ENCODE measurements at regions not wholly inside any gene's neighbourhood (a gene's known extent, or its start where the extent isn't known, plus 50 kb on each side); places are given as distances from the start of the nearest gene placed in this dataset.
"Not testable (repeated sequence)": the region's sequence is repeated elsewhere in the genome, so short reads cannot be mapped to it uniquely, and the experiment has no call there.

DNA sequence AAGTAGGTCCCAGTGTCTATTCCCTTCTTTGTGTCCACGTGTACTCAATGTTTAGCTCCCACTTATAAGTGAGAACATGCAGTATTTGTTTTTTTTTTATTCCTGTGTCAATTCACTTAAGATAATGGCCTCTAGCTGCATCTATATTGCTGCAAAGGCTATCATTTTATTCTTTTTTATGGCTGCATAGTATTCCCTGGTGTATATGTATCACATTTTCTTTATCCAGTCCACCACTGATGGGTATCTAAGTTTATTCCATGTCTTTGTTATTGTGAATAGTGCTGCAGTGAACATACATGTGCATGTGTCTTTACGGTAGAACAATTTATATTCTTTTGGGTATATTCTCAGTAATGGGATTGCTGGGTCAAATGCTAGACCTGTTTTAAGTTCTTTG, 329.4 kb downstream of the MEX3B start:
- DNase-seq (ENCODE audit: low read depth, low spot score); H3K4me1 ChIP-seq (ENCODE audit: control insufficient read depth, insufficient read depth, low read length); H3K9me3 ChIP-seq (ENCODE audit: control insufficient read depth, insufficient read depth, low read depth, low read length); H3K27me3 ChIP-seq (ENCODE audit: control insufficient read depth, insufficient read depth, low read length); in situ Hi-C loops (cut with HindIII; ENCODE audit: low pct_unique_long_range_greater_than_20kb, low sequenced_read_pairs); ATAC-seq; H3K36me3 ChIP-seq (ENCODE audit: control insufficient read depth, insufficient read depth, low read length); BruUV-seq (replicated peaks); POLR2A ChIA-PET; H3K27ac ChIP-seq (ENCODE audit: low read length); H3K4me3 ChIP-seq (ENCODE audit: low read depth in 2 of 2, low read length in 2 of 2); intact Hi-C loops (cut with micrococcal nuclease; ENCODE audit: unreplicated experiment); CTCF ChIA-PET: not testable (repeated sequence)

DNA sequence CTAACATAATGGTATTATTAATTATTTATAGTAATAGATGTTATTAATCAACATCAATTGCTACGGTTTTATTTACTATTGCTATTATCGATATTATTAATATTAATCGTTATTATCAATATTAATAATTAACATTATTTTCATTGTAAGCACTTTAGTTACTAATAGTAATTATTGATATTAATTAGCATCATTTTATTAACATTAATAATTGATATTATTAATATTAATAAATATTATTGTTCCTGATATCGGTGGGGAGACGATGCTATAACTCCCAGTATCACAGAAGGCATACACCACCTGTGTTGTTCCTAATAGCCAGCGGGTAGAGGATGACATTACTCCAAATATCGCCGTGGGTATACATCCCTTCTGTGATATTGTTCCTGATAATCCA, 335.5 kb downstream of the MEX3B start:
- ATAC-seq, result no peak

GRCh38 chr15:81706816-81707346, 332.9 kb upstream of the TMC3 start:
- intact Hi-C loops (cut with micrococcal nuclease; ENCODE audit: unreplicated experiment); CTCF ChIA-PET; BruUV-seq (replicated peaks): not testable (repeated sequence)

More for the DNA sequence above, 335.5 kb downstream of the MEX3B start:
- H3K4me1 ChIP-seq (ENCODE audit: control insufficient read depth, insufficient read depth, low read length), result no peaks in the 10 kb centered on the region
- in situ Hi-C loops (cut with HindIII; ENCODE audit: low pct_unique_long_range_greater_than_20kb, low sequenced_read_pairs) (no loop called here), intact Hi-C loops (cut with micrococcal nuclease; ENCODE audit: unreplicated experiment) (no loop called here)
- CTCF ChIA-PET, result no interaction called here
- TF ChIP-seq POLR2AphosphoS5 (IDR thresholded peaks at IDR 0.05; ENCODE audit: low read depth, low read length) (no peak), TCF7L2 (IDR thresholded peaks at IDR 0.05; ENCODE audit: low read depth, low read length) (no peak), CTCF (IDR thresholded peaks at IDR 0.05) (no peak), SIN3A (IDR thresholded peaks at IDR 0.05; ENCODE audit: borderline replicate concordance, insufficient read depth, low read depth, low read length) (no peak)
- TF ChIP-seq, protein P1, sequence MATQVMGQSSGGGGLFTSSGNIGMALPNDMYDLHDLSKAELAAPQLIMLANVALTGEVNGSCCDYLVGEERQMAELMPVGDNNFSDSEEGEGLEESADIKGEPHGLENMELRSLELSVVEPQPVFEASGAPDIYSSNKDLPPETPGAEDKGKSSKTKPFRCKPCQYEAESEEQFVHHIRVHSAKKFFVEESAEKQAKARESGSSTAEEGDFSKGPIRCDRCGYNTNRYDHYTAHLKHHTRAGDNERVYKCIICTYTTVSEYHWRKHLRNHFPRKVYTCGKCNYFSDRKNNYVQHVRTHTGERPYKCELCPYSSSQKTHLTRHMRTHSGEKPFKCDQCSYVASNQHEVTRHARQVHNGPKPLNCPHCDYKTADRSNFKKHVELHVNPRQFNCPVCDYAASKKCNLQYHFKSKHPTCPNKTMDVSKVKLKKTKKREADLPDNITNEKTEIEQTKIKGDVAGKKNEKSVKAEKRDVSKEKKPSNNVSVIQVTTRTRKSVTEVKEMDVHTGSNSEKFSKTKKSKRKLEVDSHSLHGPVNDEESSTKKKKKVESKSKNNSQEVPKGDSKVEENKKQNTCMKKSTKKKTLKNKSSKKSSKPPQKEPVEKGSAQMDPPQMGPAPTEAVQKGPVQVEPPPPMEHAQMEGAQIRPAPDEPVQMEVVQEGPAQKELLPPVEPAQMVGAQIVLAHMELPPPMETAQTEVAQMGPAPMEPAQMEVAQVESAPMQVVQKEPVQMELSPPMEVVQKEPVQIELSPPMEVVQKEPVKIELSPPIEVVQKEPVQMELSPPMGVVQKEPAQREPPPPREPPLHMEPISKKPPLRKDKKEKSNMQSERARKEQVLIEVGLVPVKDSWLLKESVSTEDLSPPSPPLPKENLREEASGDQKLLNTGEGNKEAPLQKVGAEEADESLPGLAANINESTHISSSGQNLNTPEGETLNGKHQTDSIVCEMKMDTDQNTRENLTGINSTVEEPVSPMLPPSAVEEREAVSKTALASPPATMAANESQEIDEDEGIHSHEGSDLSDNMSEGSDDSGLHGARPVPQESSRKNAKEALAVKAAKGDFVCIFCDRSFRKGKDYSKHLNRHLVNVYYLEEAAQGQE (IDR thresholded peaks at IDR 0.05; ENCODE audit: insufficient read depth in 1 of 2, low read depth in 2 of 2, low read length in 1 of 2), result no peak
- DNase-seq (ENCODE audit: low read depth, low spot score), result no peak
- H3K27ac ChIP-seq (ENCODE audit: low read length), result no peak overlapping the region
- H3K36me3 ChIP-seq (ENCODE audit: control insufficient read depth, insufficient read depth, low read length), result no peaks in the 10 kb centered on the region
- H3K27me3 ChIP-seq (ENCODE audit: control insufficient read depth, insufficient read depth, low read length), result no peaks in the 10 kb centered on the region
- no TSS peak for BruUV-seq (replicated peaks)
- POLR2A ChIA-PET, result no interaction called here
- H3K4me3 ChIP-seq (ENCODE audit: low read depth in 2 of 2, low read length in 2 of 2), result no peak overlapping the region
- H3K9me3 ChIP-seq (ENCODE audit: control insufficient read depth, insufficient read depth, low read depth, low read length), result no peaks in the 10 kb centered on the region

DNA sequence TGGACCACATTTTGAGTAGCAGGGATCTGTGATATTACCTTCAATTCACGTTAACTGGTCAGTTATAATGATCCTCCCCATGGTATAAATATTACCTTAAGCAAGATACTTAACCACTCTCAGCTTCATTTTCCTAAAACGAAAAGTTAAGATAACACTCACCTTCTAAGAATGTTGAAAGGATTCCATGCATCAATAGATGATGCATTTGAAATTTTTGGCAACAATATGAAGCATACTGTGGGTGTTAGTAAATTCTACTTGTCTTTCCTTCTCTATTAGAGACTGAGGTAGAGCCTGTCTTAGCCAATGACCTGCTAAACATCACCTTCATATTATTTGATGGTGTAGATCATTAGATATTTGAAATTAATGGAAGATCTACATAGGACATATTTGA, 331.7 kb upstream of the TMC3 start:
- H3K36me3 ChIP-seq (ENCODE audit: control insufficient read depth, insufficient read depth, low read length); CTCF ChIA-PET; DNase-seq (ENCODE audit: low read depth, low spot score); H3K27ac ChIP-seq (ENCODE audit: low read length); in situ Hi-C loops (cut with HindIII; ENCODE audit: low pct_unique_long_range_greater_than_20kb, low sequenced_read_pairs); intact Hi-C loops (cut with micrococcal nuclease; ENCODE audit: unreplicated experiment); POLR2A ChIA-PET; BruUV-seq (replicated peaks); H3K9me3 ChIP-seq (ENCODE audit: control insufficient read depth, insufficient read depth, low read depth, low read length); ATAC-seq; H3K4me3 ChIP-seq (ENCODE audit: low read depth in 2 of 2, low read length in 2 of 2); H3K4me1 ChIP-seq (ENCODE audit: control insufficient read depth, insufficient read depth, low read length); H3K27me3 ChIP-seq (ENCODE audit: control insufficient read depth, insufficient read depth, low read length): not testable (repeated sequence)

More at GRCh38 chr15:81706816-81707346, 332.9 kb upstream of the TMC3 start:
- ATAC-seq; DNase-seq (ENCODE audit: low read depth, low spot score); H3K4me3 ChIP-seq (ENCODE audit: low read depth in 2 of 2, low read length in 2 of 2); POLR2A ChIA-PET; H3K27me3 ChIP-seq (ENCODE audit: control insufficient read depth, insufficient read depth, low read length); H3K27ac ChIP-seq (ENCODE audit: low read length); in situ Hi-C loops (cut with HindIII; ENCODE audit: low pct_unique_long_range_greater_than_20kb, low sequenced_read_pairs); H3K36me3 ChIP-seq (ENCODE audit: control insufficient read depth, insufficient read depth, low read length); H3K4me1 ChIP-seq (ENCODE audit: control insufficient read depth, insufficient read depth, low read length); H3K9me3 ChIP-seq (ENCODE audit: control insufficient read depth, insufficient read depth, low read depth, low read length): not testable (repeated sequence)
